ENCODE measurements at regions not wholly inside any gene's neighbourhood (a gene's known extent, or its start where the extent isn't known, plus 50 kb on each side); places are given as distances from the start of the nearest gene placed in this dataset.

DNA sequence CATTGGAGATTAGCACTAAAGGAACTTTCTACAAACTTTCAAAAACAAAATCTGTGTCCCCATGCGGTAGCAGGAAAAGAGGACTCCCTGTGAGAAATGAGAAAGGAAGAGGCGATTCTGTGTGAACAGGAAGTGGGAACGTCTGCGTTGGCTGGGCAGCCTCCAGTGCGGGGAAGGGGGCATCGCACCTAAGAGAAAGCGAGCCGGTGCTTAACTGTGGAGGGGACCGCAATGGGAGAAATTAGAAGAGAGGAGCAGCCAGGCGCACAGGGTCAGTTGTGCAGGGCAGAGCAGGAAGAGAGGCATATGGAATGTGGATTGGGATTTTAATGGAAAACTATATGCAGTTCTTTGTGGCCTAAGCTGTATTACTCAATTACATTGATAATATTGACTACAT is 77.4 kb upstream of the DOCK9 start:
- DNase-seq (ENCODE audit: low spot score) = no peak

DNA sequence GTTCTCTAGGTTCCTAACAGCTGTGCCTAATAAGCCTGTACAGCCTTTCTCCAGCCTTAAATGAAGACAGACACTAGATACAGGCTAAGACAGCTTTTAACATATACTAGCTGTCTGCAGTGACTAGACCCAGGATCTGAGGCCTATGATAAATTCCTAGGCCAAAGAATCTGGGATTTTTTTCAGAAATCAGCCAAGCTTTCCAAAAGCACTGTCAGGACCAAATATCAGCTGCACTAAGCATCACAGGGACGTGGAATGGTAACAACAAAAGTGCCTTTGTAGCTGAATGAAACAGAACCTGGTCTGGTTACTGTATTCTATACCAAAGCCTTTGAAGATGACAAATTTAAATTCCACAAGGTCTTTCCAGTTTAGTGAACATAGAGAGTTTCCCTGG is 77.9 kb upstream of the DOCK9 start:
- DNase-seq (ENCODE audit: low spot score) = no peak

DNA sequence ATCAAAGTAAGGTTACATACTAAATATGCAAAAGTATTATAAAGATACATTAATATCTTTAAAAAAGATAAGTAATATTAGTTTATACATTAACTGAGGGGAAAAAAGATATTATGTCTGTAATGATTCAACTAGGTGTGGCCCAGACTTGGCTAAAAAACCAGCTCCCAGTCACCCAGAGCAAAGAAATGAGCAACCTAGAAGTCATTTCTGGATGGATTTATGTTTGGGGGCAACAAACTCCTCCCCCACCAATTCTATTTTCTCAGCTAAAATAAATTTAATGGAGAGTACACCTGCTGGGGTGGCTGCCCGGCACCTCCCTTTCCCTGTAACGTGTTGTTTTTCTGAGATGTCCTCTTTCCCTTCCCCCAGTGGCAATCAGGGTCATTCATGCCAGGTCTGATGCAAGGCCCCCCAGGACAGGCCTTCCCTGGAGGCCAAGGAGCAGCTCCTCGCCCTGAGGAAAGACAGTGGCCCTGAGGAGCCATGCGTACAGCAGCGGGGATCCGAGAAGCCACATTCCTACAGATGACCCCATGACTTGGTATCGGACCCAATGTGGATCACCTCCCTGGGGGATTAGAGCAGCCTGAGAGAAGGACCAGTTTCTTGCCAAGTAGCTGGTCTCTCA is 78.6 kb upstream of the DOCK9 start:
- DNase-seq (ENCODE audit: low spot score) = no peak

DNA sequence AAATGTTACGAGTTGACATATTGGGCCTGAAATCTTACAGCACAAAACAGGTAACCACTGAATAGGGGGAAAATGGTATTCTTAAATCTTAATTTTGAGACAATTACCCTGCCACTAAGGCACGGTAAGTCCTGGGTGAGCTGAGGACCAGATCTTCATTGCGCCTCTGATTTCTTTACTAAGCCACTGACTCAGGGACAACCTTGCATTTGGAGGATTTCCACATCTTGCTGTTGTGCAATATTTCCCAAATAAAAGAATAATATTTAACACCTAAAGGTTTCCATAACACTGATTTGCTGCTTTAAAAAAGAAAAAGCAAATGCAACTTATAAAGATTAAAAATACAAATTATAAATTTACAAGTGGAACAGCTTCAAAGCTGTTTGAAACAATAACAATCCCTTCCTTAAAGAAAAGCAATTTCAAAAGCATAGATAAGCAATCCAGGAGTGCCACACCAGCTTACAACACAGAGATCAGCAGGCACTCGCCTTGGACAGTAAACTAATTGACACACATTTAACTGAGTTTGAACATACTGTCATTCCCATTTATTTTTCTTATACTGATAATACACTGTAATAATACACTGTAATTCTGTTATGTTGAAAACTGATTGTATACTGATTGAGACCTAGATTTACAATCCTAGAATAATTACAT is 79.6 kb upstream of the DOCK9 start:
- no peak for DNase-seq (ENCODE audit: low spot score)

DNA sequence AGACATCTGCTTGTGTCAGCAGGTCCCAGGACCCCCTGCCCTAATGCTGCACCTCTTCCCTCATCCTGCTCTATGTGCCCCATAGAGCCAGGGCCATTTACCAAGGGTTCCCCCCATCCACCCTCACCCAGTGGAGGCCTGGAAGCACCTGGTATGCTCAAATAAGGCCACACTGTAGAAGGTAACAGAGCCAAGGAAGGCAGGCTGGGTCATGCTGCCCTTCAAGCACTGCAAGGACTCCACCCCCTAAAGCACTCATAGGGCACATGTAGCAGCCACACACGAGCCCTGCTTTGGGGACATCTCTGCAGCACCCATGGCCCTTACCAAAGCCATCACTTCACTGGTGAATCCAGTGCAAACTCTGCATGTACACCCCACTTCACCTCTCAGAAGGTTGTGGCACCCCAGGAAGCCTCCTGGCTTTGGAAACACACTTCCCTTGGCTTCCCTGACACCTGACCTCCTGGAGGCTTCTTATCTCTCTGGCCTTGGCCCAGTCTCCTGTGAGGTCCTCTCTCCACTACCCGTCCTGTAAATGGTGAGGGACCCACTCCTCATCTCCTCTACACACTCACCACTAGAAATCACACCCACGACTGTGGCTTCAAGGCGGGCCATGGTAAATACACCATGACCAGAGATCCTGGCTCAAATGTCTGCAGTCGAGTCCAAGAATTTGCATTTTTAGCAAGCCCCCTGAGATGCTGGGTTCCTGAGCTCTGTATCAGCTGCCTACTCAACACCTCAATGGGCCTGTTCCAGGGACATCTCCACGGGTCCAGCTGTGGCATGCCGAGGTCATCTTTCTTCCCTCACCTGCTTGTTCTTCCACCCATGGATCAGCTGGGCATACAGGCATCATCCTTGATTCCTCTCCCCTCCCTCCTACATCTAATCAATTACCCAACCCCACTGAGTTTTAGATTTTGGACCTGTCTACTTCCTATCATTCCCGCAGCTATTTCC is 80.9 kb upstream of the DOCK9 start:
- DNase-seq (ENCODE audit: low spot score) = no peak

DNA sequence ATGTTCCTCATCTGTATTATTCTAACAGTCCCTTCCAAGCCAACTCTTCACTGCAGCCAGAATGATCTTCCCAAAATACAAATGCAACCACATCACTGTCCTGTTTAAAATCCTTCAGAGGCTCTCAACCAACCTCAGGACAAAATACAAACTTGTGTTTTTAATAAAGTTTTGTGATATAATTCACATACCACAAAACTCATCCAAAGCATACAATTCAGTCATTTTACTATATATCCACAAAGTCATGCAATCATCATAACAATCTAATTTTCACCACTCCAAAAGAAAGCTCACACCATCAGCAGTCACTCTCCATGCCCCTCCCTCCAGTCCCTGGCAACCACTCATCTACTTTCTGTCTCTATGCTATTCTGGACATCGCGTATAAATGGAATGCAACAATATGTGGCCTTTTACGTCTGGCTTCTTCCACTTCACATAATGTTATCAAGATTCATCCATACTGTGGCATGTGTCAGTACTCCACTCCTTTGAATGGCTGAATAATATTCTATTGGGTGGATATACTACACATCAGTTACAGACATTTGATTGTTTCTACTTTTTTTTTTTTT is 81.7 kb upstream of the DOCK9 start:
- no peak for DNase-seq (ENCODE audit: low spot score)

DNA sequence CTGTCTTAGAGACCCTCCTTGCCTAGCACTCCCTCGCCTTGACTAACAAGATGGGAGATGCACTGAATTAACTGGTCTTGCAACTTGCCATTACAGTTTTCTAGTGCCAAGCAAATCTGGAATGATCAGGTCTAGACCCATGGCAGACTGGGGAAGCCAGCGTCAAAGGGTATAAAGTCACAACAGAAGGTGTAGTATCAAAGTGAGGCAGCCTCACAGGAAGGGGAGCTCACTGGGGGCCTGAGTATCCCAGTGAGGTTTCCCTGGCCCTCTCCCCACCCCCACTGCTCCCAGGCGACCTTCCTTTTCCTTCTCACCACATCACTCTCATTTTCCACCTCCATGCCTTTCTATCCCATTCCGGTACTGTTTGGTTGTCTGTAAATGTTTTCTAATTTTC is 83.5 kb upstream of the DOCK9 start:
- no peak for DNase-seq (ENCODE audit: low spot score)

DNA sequence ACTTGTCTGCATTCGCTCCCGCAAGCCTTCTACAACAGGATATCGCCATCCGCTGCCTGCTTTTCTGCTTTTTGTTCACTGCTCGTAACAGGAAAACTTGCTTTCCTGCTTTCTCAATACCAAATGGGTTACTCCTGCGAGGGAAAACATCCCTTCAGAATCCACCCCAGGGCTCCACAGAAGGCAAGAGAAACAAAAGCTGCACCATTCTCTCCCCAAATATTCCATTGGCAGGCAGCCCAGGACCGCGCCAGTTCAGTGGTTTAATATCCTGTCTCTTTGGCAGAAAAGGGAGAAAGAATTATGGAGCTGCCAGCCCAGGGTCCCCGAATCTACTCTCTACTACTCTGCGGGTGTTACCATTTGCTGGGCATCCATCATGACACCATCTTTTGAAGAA is 84.7 kb upstream of the DOCK9 start:
- peak; percentile 13 for DNase-seq (ENCODE audit: low spot score)

DNA sequence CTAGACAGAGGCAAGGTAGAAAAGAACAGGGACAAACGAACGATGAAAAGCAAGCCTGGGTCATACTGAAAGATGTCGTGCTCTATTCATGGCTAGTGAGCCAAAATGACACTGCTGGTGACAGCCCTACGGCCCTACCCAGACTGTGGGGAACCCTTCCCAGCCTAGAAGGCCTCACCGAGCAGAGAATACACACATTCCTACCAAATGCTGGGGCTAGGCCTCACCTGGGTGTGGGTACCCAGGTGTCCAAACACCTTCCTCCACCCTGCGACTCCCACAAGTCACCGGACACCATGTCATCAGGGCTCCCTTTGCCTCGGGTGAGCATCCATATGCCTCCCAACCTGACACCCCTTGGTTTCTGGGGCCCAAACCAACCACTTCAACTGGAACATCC is 85.3 kb upstream of the DOCK9 start:
- no peak for DNase-seq (ENCODE audit: low spot score)

DNA sequence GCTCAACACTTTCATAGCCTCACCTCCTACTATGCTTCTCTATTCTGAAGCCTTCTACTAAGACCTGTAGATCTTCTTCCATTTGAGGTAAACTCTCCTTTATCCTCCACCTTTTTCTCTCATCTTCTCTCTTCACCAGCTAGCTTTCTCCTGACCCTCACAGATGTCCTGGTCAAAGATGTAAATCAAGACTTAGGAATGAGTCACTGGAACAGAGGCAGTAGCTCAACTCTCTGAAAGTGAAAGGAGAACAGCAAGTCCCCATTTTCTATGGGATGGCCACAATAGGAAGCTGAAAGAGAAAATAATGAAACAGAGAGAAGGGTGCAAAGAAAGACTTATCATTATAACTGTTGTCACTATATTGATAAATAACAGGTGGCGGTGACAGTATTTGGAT is 86.1 kb upstream of the DOCK9 start:
- no peak for DNase-seq (ENCODE audit: low spot score)

DNA sequence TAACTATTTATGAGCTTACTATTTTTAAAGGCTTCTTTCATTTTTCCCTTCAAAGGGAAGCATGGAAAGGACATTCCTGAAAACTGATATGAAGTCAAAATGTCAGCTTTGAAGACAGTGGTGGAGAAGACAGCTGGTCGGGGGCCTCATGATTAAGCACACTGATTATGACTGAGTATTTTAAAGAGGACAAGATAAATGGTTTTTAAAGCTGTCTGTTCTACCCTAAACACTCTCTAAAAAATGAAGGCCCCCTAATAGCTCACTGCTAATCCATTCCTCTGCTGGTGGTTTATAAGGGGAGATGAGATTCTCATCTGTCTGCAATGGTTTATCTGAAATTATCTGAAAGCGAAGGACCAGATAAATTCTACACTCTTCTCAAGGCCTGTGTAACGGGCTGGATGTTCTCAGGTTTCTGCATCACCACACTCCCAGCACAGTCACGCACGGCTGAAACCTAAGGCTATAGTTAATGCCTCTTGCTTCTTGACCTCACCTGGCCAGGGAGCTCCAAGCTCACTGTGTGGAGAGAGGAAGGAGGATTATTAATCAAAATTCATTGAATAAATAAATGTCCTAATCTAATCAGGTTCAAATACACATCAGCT is 86.9 kb upstream of the DOCK9 start:
- DNase-seq (ENCODE audit: low spot score) = no peak

DNA sequence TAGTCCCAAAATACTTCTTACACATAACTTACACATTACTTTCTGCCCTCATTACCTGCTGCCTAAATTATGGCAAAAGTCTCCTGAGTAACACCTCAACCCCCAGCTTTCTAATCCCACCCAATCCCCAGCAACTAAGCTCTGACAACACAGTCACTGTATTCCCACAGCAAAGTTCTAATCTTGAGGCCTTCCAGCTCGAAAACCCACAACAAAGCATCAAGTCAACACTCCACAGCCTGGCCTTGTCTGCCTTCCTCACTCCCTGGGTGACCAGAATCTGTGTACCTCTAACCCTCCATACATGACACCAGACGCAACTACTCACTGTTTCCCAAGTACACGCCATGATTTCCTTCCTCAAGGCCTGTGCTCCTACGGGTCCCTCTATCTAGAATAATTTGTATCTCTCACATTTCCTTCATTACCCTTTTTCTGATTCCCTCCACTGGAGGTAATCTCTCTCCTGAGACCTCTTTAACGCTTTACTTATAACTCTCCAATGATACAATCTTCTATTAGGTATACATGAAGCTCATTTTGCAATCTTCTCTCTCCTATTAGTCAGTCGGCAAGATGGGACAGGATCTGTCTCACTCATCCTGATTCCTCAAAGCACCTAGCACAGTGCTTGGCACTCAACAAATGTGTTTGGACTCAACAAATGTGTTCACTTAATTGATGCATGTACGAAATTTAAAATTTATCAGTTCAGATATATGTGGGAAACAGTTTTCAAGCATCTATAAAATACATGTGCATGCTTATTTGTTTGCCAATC is 87.6 kb upstream of the DOCK9 start:
- no peak for DNase-seq (ENCODE audit: low spot score)

DNA sequence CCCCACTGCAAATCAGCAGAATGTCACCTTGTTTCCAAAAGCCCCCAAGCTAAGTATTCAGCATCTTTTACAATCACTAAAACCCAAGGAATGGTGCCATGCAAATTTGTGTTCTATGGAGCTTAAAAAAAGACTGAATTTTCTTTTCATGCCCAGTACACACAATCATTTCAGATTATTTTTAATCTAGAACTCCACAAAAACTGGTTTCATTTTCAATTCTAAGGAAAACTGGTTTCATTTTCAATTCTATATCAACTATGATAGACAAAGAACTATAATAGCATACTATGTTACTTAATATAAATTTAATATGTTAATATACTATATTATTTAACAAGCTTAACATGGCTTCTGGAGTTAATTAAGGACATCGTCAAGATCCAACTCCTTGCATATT is 88.4 kb upstream of the DOCK9 start:
- no peak for DNase-seq (ENCODE audit: low spot score)

DNA sequence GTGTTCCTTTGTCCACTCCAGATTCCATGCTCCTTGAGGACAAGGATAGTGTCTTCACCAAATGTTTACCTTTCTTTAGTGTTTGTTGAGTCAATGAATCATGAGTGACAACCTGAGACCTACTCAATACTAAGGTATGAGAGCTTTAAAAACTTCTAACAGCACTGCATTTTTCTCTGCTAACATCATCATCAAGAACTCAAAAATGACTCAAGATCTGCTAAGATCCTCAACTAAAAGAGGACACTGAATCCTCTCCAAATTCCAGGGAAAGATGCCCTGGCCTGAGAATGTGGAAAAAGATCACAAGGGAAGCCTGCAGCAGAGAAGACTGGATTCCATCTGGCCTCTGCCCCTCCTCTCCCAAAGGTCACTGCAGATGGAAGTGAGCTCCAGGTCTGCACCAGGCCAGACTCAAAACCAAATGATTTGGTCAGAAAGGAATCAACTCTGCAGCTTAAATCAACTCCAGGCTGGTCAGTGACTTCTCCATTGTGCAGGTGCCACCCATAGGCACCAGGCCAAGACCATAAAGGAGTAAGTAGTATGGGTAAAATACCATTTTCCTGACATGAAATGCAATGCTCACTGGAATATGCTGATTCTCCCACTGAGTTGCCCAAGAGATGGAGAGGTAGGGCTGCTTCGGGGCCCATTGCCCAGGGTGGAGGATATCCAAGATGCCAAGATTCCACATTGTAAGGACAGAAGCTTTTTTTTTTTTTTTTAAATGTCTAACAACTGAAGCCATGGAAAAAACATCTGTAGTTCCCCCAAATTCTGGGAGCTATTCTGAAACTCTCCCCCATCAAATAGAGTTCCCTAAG is 89.5 kb upstream of the DOCK9 start:
- DNase-seq (ENCODE audit: low spot score) = no peak

DNA sequence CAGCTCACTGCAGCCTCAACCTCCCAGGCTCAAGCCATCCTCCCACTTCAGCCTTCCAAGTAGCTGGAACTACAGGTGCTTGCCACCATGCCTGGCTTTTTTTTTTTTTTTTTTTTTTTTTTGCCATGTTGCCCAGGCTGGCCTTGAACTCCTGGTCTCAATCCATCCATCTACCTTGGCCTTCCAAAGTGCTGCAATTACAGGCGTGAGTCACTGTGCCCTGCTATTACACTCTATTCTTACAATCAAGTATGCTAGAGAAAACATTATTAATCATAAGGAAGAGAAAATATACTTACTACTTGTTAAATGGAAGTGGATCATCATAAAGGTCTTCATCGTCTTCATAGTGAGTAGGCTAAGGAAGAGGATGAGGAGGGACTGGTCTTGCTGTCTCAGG is 93.3 kb upstream of the DOCK9 start:
- DNase-seq (ENCODE audit: low spot score) = no peak

DNA sequence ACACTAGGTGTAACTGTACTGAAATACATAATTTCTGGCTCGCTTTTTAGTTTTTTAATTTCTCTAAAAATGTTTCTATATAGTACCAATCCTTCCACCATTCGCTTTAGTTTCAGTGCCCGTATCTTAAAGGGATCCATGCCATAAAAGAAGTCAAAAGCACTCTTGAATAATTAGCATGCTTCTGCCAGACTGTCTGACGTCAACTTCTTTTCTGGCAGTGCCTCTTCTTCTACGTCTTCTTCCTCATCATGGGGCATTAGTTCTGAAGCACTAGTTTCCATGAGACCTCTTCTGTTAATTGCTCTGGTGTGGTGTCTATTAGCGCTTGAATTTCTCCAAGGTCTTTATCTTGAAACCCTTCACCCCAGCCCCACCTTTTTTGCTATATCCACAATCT is 93.8 kb upstream of the DOCK9 start:
- no peak for DNase-seq (ENCODE audit: low spot score)

DNA sequence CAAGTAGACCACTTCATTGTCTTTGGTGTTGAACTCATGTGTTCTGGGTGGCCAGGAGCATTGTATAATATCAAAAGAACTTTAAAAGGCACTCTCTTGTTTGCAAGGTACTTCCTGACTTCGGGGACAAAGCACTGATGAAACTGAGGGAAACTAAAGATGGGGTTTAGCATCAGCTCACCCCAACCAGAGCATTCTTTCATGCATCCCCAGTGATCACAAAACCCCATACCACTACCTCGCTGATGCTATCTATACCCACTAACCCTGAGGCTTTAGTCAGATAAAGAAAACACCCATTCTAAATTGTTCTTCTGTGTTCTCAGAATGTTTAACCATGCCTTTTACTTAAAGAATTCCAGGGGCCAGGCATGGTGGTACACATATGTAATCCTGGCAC is 94.5 kb upstream of the DOCK9 start:
- no peak for DNase-seq (ENCODE audit: low spot score)

DNA sequence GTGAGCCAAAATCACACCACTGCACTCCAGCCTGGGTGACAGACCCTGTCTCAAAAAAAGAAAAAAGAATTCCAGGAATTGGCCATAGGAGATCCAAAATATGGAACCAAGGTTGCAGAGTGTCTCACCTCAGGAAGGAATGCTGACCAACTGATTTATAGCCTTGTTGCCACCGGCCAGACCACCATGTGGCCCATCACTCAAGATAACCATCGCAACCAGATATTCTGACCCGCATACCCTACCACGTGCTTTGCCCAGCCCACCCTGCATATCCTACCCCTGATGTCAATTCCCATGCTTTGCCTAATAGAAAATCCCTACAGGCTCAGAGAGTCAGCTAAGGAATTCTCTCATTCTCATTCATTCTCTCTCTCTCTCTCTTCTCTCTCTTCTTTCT is 95.1 kb upstream of the DOCK9 start:
- DNase-seq (ENCODE audit: low spot score) = no peak

DNA sequence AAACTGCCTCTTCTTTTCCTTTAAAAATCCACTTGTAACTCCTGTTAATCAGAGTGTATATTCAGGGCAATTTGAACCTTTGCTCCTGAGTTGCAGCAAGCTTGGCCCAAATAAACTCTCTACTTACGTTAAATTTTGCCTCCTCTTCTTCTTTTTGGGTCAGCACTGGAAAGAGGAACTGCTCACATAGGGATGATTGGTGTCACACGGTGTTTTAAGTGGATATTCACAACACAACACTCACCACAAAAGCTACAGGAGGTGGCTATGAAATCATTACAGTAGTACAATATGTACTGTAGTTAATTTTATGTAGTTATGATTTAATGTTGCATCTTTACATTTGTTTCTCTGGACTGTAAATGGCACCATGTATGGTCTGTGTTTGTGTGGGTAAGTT is 96.8 kb upstream of the DOCK9 start:
- no peak for DNase-seq (ENCODE audit: low spot score)
